NCI-H1417 treated with DMSO at 0.1 percent for 48 hours (cell line): ENCODE measurements at regions not wholly inside any gene's neighbourhood (a gene's known extent, or its start where the extent isn't known, plus 50 kb on each side); places are given as distances from the start of the nearest gene placed in this dataset.

Experiments used
- DNase-seq: peaks from one replicate; lab custom pipeline; 2025; lab: John Stamatoyannopoulos, UW

DNA sequence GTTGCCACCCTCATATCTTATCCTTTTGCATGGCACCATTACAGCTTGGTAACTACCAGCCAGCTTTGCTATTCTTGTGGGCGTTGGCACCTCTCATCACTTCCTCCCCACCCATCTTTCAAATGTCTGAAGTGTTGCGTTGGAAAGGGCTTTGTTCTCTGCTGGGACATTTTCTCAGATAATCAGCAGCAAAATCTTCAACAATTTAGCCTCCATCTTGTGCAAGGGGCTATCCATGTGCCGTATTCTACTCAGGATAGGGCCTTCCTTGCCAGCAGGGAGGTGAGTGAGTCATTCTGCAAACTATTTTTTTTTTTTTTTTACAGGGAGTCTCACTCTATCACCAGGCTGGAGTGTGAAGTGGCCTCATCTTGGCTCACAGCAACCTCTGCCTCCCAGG lies 62.1 kb upstream of the NUDT12 start:
- DNase-seq = no peak

GRCh38 chr5:103624035-103624480 lies 61.5 kb upstream of the NUDT12 start:
- DNase-seq = no peak

GRCh38 chr5:103623425-103623824 lies 60.8 kb upstream of the NUDT12 start:
- no peak for DNase-seq

- no peak for DNase-seq
Measured at GRCh38 chr5:103621548-103621930, 59.0 kb upstream of the NUDT12 start.

GRCh38 chr5:103620851-103621547 lies 58.4 kb upstream of the NUDT12 start:
- DNase-seq = peak; percentile 15

DNA sequence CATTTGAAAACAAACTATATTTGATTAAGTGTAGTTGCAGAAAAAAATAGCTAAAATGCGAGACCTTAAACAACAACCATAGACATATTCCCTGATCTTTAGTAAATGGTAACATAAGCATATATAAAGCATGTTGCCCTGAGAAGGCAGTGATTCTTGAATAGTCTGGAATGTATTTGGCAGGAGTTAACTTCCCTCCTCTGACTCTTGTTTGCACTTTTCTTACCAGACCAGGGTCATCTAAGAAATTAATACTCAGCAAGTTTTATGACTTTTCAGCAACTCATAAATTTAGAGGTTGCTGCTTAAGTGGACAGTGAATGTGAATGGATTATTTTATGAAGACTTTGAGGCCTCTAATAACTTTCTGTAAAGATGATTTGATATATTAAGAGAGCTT lies 55.3 kb upstream of the NUDT12 start:
- DNase-seq = no peak

DNA sequence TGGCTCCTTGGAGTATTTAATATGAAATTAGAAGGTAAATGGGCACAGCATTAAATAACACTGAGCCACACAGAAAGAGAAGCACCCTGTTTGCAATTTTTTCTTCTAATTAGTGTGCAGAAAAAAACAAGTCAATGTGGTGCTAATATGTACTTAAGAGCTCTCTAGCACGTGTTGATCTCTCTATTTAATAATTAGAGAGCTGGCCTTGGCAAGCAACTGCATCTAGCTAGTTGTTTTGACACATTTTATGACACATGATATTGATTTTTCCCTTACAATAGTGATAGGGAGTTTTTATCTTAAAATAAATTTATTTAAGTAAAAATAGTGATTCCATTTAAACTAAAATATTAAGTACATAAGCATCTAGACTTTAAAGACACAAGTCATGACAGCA lies 54.5 kb upstream of the NUDT12 start:
- peak; percentile 17 for DNase-seq

DNA sequence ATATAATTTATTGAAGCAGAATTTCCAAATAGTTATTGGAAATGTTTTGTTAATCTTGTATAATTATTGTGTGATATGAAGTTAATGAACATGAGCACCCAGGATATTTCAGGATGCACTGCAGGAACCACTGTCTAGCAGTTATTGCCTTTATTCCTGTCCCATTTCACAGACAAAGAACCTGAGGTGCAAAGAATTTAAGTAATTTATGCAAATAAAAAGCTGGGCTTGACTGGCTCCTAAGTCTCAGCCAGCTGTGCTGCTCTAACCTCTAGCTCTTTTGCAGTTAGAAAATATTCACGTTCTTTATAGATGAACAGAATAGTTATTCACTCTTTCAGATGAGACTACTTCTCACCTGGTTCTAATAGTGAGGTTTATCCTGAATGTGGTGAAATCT lies 50.0 kb upstream of the NUDT12 start:
- no peak for DNase-seq
